ENCODE measurements at regions not wholly inside any gene's neighbourhood (a gene's known extent, or its start where the extent isn't known, plus 50 kb on each side); places are given as distances from the start of the nearest gene placed in this dataset.

DNA sequence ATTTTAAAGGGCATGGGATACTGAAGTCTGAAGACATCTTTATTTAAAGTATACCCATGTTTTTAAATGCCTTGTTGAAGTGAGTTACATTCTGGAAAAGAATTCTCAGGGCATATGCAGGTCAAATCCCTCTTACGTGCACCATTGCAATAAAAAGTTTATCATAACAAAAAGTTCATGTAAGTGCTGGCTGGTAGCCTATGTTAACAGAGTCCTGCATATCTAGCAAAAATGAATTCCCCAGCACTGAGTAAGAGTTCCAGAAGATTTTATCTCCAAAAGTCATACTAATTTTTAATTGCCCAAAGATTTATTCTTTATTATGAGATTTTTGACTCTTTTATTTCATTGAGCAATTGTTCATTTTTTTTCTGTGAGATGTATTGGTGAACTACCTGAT is 104.7 kb upstream of the ROBO1 start:
- no peak overlapping the region for H3K27ac ChIP-seq (ENCODE audit: low read length)
- WGBS = 19% methylated on average over 1 of the region's 1 CpG
- H3K4me3 ChIP-seq (ENCODE audit: low read length) = no peak overlapping the region
- ATAC-seq = no peak
- no peaks in the 10 kb centered on the region for H3K27me3 ChIP-seq (ENCODE audit: control insufficient read depth, insufficient read depth)
- no peaks in the 10 kb centered on the region for H3K9me3 ChIP-seq (ENCODE audit: control insufficient read depth, low read length)
- intact Hi-C loops (cut with DNase I) = no loop called here
- no peak for DNase-seq
- H3K4me1 ChIP-seq (ENCODE audit: control insufficient read depth, insufficient read depth, low read length) = no peaks in the 10 kb centered on the region

DNA sequence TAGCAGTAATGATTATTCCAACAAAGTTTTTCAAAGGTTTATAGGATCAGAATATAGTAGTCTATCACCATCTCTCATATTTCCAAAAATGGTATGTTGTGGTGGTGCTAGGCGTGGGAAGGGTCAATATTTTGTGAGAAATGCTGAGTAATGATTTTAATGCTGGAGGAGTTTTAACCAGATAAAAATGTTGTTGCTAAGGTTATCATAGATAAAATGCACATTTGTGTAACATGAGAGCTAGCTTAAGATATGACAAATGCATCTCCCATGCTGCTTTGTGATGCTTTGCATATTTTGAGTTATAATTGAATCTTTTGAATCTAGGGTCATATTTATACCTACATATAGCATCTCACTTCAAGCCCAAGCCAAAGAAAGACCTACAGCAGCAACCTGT is 103.9 kb upstream of the ROBO1 start:
- intact Hi-C loops (cut with DNase I) = no loop called here
- WGBS = 44% methylated on average over 1 of the region's 1 CpG

DNA sequence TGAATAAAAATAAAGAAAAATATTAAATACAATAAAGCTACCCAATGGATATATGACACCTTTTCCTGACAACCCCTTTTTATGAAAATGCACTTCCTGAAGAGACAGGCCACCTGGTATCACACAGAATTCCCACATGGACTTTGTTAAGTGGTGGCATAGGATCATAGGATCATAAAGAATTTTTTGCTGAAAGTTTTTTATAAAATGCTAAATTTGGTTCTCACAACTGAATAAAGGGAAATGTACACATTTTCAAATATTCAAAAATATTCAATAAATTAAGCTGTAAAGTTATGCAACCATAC is 102.5 kb upstream of the ROBO1 start:
- Histone ChIP-seq H3K27me3 (ENCODE audit: control insufficient read depth, insufficient read depth) (no peaks in the 10 kb centered on the region), H3K27ac (ENCODE audit: low read length) (no peak overlapping the region), H3K4me1 (ENCODE audit: control insufficient read depth, insufficient read depth, low read length) (no peaks in the 10 kb centered on the region), H3K4me3 (ENCODE audit: low read length) (no peak overlapping the region), H3K9me3 (ENCODE audit: control insufficient read depth, low read length) (no peaks in the 10 kb centered on the region)
- intact Hi-C loops (cut with DNase I) = no loop called here
- no peak for DNase-seq
- no peak for ATAC-seq

More for the DNA sequence above, 103.9 kb upstream of the ROBO1 start:
- ATAC-seq (no peak), DNase-seq (no peak)
- no peaks in the 10 kb centered on the region for H3K27me3 ChIP-seq (ENCODE audit: control insufficient read depth, insufficient read depth)
- no peak overlapping the region for H3K4me3 ChIP-seq (ENCODE audit: low read length)
- H3K4me1 ChIP-seq (ENCODE audit: control insufficient read depth, insufficient read depth, low read length) = no peaks in the 10 kb centered on the region
- no peak overlapping the region for H3K27ac ChIP-seq (ENCODE audit: low read length)
- no peaks in the 10 kb centered on the region for H3K9me3 ChIP-seq (ENCODE audit: control insufficient read depth, low read length)

DNA sequence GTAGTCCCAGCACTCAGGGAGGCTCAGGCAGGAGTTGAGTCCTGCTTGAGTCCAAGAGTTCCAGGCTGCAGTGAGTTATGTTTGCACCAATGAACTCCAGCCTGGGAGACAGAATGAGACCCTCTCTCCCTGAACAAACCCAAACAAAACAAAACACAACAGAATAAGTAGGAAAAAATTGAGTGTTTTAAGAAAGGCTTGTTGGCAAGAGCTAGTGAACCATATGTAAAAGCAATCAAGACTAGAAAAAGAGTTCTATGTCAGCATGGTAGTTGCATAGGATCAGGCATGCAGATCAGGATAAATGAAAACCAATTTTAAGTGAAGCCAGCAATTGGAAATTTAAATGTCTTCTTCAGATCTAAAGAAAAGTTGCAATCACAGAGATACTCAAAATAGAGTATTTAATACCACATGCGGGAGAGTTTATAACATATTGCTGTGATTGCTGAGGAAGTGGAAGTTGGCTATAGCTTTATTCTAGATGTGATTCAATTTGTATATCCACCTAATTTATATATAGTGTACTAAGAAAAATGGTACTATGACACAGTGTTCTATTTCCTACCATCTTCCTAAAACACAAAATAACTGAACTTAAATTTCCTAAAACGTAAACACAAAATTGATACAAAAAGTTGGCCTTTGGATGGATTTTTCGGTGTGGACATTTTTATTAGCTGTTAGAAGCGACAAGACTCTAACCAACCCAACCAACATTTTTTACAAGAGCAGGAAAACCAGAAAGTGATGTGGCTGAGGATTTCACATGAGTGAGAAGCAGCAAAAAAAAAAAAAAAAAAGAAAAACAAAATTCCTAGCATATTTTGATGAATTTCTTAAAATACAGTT is 101.9 kb upstream of the ROBO1 start:
- Histone ChIP-seq H3K27me3 (ENCODE audit: control insufficient read depth, insufficient read depth) (no peaks in the 10 kb centered on the region), H3K9me3 (ENCODE audit: control insufficient read depth, low read length) (no peaks in the 10 kb centered on the region), H3K27ac (ENCODE audit: low read length) (no peak overlapping the region), H3K4me3 (ENCODE audit: low read length) (no peak overlapping the region), H3K4me1 (ENCODE audit: control insufficient read depth, insufficient read depth, low read length) (no peaks in the 10 kb centered on the region)
- 91% methylated on average over 4 of the region's 4 CpGs for WGBS
- intact Hi-C loops (cut with DNase I) = no loop called here
- ATAC-seq (no peak), DNase-seq (no peak)

DNA sequence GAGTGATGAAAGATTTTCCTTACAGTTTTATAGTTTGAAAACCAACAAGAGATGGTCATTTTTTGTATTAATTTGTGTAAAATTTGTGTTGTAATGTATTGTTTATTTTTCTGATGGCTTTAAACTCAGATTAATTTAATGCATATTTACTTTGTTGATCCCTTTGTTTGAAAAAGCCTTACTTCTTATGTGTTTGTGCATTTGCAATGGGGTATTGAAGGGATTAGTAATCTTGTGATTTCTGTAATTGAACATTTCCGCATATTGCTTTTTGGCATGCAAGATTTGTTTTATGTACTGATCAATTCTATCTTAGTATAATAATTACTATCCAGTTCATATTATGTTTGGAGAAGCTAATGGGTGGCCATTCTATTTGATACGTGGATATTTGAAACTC is 98.4 kb upstream of the ROBO1 start:
- no peak overlapping the region for H3K4me3 ChIP-seq (ENCODE audit: low read length)
- intact Hi-C loops (cut with DNase I) = no loop called here
- DNase-seq (no peak), ATAC-seq (no peak)
- H3K27ac ChIP-seq (ENCODE audit: low read length) = no peak overlapping the region
- H3K27me3 ChIP-seq (ENCODE audit: control insufficient read depth, insufficient read depth) = no peaks in the 10 kb centered on the region
- H3K4me1 ChIP-seq (ENCODE audit: control insufficient read depth, insufficient read depth, low read length) = no peaks in the 10 kb centered on the region
- H3K9me3 ChIP-seq (ENCODE audit: control insufficient read depth, low read length) = no peaks in the 10 kb centered on the region
- WGBS = 85% methylated on average over 2 of the region's 2 CpGs

DNA sequence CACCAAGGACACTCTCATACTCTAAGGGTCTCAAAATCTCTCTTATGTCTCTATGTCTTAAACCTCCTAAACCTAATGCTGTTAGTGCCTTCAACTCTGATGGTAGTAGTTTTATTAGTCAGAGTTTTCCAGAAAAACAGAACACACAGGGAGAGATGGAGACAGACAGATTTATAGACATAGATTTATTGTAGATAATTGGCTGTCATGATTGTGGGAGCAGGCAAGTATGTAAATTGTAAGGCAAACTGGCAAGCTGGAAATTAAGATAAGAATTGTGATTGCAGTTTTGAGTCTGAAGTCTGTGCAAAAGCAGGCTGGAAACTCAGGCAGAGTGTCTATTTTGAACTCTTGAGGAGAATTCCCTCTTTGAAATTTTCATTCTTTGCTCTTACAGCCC is 96.3 kb upstream of the ROBO1 start:
- no peaks in the 10 kb centered on the region for H3K4me1 ChIP-seq (ENCODE audit: control insufficient read depth, insufficient read depth, low read length)
- H3K4me3 ChIP-seq (ENCODE audit: low read length) = no peak overlapping the region
- DNase-seq (no peak), ATAC-seq (no peak)
- H3K9me3 ChIP-seq (ENCODE audit: control insufficient read depth, low read length) = no peaks in the 10 kb centered on the region
- no peak overlapping the region for H3K27ac ChIP-seq (ENCODE audit: low read length)
- H3K27me3 ChIP-seq (ENCODE audit: control insufficient read depth, insufficient read depth) = no peaks in the 10 kb centered on the region
- intact Hi-C loops (cut with DNase I) = no loop called here

DNA sequence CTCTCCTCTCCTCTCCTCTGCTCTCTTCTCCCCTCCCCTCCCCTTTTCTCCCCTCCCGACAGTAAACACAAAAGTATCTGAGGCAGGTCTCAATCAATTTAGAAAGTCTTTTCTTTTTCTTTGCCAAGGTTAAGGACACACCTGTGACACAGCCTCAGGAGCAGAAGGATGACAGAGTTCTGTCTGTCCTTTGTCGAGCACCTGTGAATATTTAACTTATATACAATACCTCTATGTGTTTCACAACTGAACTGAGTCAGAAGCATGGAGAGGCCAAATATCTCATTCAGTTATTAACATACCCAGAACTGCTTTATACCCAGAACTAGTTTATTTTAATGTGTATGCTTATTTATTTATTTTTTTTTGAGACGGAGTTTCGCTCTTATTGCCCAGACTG is 81.1 kb upstream of the ROBO1 start:
- H3K9me3 ChIP-seq (ENCODE audit: control insufficient read depth, low read length) = no peaks in the 10 kb centered on the region
- H3K4me3 ChIP-seq (ENCODE audit: low read length) = no peak overlapping the region
- no peak for ATAC-seq
- H3K27me3 ChIP-seq (ENCODE audit: control insufficient read depth, insufficient read depth) = no peaks in the 10 kb centered on the region
- H3K4me1 ChIP-seq (ENCODE audit: control insufficient read depth, insufficient read depth, low read length) = no peaks in the 10 kb centered on the region
- intact Hi-C loops (cut with DNase I) = no loop called here
- WGBS = 93% methylated on average over 4 of the region's 4 CpGs
- DNase-seq = no peak
- no peak overlapping the region for H3K27ac ChIP-seq (ENCODE audit: low read length)

DNA sequence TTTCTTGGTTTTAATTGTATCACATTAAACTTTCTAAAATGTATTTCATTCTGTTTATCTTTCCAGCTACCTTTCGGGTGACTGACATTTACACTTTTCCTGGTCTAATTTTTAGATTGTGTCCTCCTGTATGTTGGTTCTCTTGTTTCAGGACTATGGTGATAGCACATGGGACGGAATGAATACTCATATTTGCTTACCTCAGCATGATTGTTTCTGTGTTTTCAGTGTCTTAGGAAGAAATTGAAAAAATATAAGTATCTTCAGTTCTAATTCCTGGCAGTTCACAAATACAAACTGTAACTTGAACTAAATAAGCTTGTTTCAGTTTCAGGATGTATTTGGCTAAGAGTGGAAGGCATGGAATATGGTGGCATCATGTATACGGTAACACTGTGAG is 80.1 kb upstream of the ROBO1 start:
- Histone ChIP-seq H3K4me3 (ENCODE audit: low read length) (no peak overlapping the region), H3K27me3 (ENCODE audit: control insufficient read depth, insufficient read depth) (no peaks in the 10 kb centered on the region), H3K9me3 (ENCODE audit: control insufficient read depth, low read length) (no peaks in the 10 kb centered on the region), H3K4me1 (ENCODE audit: control insufficient read depth, insufficient read depth, low read length) (no peaks in the 10 kb centered on the region), H3K27ac (ENCODE audit: low read length) (no peak overlapping the region)
- ATAC-seq = no peak
- WGBS = 53% methylated on average over 3 of the region's 3 CpGs
- intact Hi-C loops (cut with DNase I) = no loop called here
- no peak for DNase-seq

DNA sequence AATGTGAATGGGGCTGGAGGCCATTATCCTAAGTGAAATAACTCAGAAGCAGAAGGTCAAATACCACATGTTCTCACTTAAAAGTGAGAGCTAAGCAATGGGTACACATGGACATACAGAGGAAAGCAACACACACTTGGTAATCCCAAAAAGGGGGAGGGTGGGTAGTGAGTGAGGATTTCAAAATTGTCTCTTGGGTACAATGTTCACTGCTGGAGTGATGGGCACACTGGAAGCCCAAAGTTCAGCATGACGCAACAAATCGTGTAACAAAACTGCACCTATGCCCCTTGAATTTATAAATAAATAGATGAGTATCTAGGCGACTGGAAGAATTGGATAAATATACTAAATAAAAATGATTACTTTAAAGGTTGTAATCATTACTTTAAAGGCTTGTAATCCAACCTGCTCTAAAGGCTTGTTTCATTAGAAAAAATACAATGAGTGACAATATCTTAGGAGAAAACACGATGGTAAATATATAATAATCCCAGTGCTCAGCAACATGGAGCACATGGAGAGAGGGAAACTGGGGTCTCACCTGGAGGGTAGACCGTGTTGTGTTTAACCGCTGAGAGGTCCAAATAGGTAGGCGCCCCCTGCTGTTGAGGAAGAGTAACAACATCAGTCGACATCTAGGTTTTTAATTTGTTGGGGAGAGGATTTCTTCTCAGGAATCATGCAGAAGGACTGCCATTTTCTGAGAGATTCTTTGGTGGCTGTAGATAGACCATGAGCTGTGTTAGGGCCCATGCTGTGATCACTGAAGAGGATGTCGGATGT is 78.5 kb upstream of the ROBO1 start:
- no peak for ATAC-seq
- H3K4me3 ChIP-seq (ENCODE audit: low read length) = no peak overlapping the region
- intact Hi-C loops (cut with DNase I) = no loop called here
- H3K4me1 ChIP-seq (ENCODE audit: control insufficient read depth, insufficient read depth, low read length) = no peaks in the 10 kb centered on the region
- DNase-seq = no peak
- WGBS = 62% methylated on average over 9 of the region's 9 CpGs
- no peak overlapping the region for H3K27ac ChIP-seq (ENCODE audit: low read length)
- no peaks in the 10 kb centered on the region for H3K27me3 ChIP-seq (ENCODE audit: control insufficient read depth, insufficient read depth)
- H3K9me3 ChIP-seq (ENCODE audit: control insufficient read depth, low read length) = no peaks in the 10 kb centered on the region

DNA sequence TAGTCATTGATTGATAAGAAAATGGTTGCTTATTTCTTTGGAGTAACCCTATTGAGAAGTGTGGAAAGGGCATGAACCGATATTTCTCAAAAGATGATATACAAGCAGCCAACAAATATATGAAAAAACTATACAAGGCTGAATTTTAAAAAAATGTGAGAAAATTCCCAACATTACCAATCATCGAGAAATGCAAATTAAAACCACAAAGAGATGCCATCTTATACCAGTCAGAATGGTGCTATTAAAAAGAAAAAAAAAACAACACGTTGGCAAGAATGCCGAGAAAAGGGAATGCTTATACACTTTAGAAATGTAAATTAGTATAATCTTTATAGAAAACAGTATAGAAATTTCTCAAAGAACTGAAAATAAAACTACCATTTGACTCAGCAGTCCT is 77.7 kb upstream of the ROBO1 start:
- H3K27ac ChIP-seq (ENCODE audit: low read length) = no peak overlapping the region
- no peaks in the 10 kb centered on the region for H3K27me3 ChIP-seq (ENCODE audit: control insufficient read depth, insufficient read depth)
- ATAC-seq (no peak), DNase-seq (no peak)
- no peaks in the 10 kb centered on the region for H3K4me1 ChIP-seq (ENCODE audit: control insufficient read depth, insufficient read depth, low read length)
- WGBS = 88% methylated on average over 4 of the region's 4 CpGs
- intact Hi-C loops (cut with DNase I) = no loop called here
- H3K9me3 ChIP-seq (ENCODE audit: control insufficient read depth, low read length) = no peaks in the 10 kb centered on the region
- H3K4me3 ChIP-seq (ENCODE audit: low read length) = no peak overlapping the region

DNA sequence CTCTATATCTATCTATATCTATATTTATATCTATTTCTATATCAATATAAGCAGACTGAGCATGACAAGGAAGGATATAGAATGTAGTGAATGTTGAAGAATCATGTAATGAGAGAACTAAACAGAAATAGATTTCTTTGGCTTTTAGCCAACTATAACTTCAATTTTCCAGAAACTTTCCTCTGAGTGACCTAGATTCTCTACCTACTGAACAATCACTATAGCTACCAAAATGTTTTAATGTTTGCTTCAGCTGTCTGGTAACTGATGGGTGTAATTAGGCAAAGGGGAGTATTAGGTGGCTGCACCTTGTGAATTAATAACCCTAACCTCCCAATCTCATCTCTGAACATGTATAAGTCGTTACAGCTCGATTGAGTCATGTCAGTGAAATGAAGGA is 76.4 kb upstream of the ROBO1 start:
- H3K4me3 ChIP-seq (ENCODE audit: low read length) = no peak overlapping the region
- H3K9me3 ChIP-seq (ENCODE audit: control insufficient read depth, low read length) = no peaks in the 10 kb centered on the region
- ATAC-seq (no peak), DNase-seq (no peak)
- intact Hi-C loops (cut with DNase I) = no loop called here
- 73% methylated on average over 2 of the region's 2 CpGs for WGBS
- H3K27me3 ChIP-seq (ENCODE audit: control insufficient read depth, insufficient read depth) = no peaks in the 10 kb centered on the region
- H3K4me1 ChIP-seq (ENCODE audit: control insufficient read depth, insufficient read depth, low read length) = no peaks in the 10 kb centered on the region
- no peak overlapping the region for H3K27ac ChIP-seq (ENCODE audit: low read length)

Data from right cardiac atrium (tissue), 5 donors.